Trophoblast cell (in vitro differentiated cells and primary cell): ENCODE measurements at regions not wholly inside any gene's neighbourhood (a gene's known extent, or its start where the extent isn't known, plus 50 kb on each side); places are given as distances from the start of the nearest gene placed in this dataset.

Source experiments
- DNase-seq, 2 donors: peaks; one replicate each; pipeline ENCODE4 v3.0.0-alpha.2; 2016
- H2AFZ ChIP-seq: 2 replicates; pipeline ENCODE4 v1.6.1; 2013; ENCODE audit warnings: low read length, moderate library complexity, mild to moderate bottlenecking; ENCODE audit not compliant: insufficient read depth, poor library complexity
- H2AK5ac ChIP-seq: 2 replicates; pipeline ENCODE4 v1.6.1; 2013; ENCODE audit warnings: mild to moderate bottlenecking, low read length
- H2BK120ac ChIP-seq: 2 replicates; pipeline ENCODE4 v1.6.1; 2013; ENCODE audit warnings: low read length, mild to moderate bottlenecking, moderate library complexity; ENCODE audit not compliant: insufficient read depth, poor library complexity
- H2BK12ac ChIP-seq: 2 replicates; pipeline ENCODE4 v1.6.1; 2013; ENCODE audit warnings: mild to moderate bottlenecking, low read length, moderate library complexity
- H2BK5ac ChIP-seq: 2 replicates; pipeline ENCODE4 v1.6.1; 2013; ENCODE audit warnings: low read length, low read depth, moderate library complexity, mild to moderate bottlenecking; ENCODE audit not compliant: poor library complexity
- H3K14ac ChIP-seq: 2 replicates; pipeline ENCODE4 v1.6.1; 2013; ENCODE audit warnings: mild to moderate bottlenecking, low read length
- H3K18ac ChIP-seq: 2 replicates; pipeline ENCODE4 v1.6.1; 2013; ENCODE audit warnings: mild to moderate bottlenecking, low read length
- H3K23ac ChIP-seq: 2 replicates; pipeline ENCODE4 v1.6.1; 2013; ENCODE audit warnings: low read length
- H3K27ac ChIP-seq: 2 replicates; pipeline ENCODE4 v1.5.1; 2013; ENCODE audit warnings: low read depth, mild to moderate bottlenecking, inconsistent platforms, low read length, moderate library complexity
- H3K27me3 ChIP-seq: 2 replicates; pipeline ENCODE4 v1.6.1; 2013; ENCODE audit warnings: inconsistent platforms, mild to moderate bottlenecking, low read length, moderate library complexity; ENCODE audit not compliant: insufficient read depth
- H3K36me3 ChIP-seq, 2 experiments: 1 replicate in 1 of 2; 2 replicates in 1 of 2; pipeline ENCODE4 v1.6.1; 2013; ENCODE audit warnings: low read length in 2 of 2, mild to moderate bottlenecking in 2 of 2, moderate library complexity in 1 of 2; ENCODE audit not compliant: insufficient read depth in 2 of 2, control insufficient read depth in 1 of 2
- H3K4ac ChIP-seq: 2 replicates; pipeline ENCODE4 v1.6.1; 2013; ENCODE audit warnings: low read depth, mild to moderate bottlenecking, low read length, moderate library complexity
- H3K4me1 ChIP-seq, 2 experiments: 1 replicate in 1 of 2; 2 replicates in 1 of 2; pipeline ENCODE4 v1.6.1; 2013; ENCODE audit warnings: low read length in 2 of 2, mild to moderate bottlenecking in 2 of 2, moderate library complexity in 1 of 2; ENCODE audit not compliant: insufficient read depth in 2 of 2, control insufficient read depth in 1 of 2
- H3K4me2 ChIP-seq: 2 replicates; pipeline ENCODE4 v1.6.1; 2013; ENCODE audit warnings: inconsistent platforms, mild to moderate bottlenecking, low read length, moderate library complexity
- H3K4me3 ChIP-seq: 2 replicates; pipeline ENCODE4 v1.5.1; 2013; ENCODE audit warnings: mild to moderate bottlenecking, low read depth, low read length, inconsistent platforms
- H3K79me1 ChIP-seq: one replicate; pipeline ENCODE4 v1.6.1; 2013; ENCODE audit warnings: low read length
- H3K79me2 ChIP-seq: 2 replicates; pipeline ENCODE4 v1.6.1; 2013; ENCODE audit warnings: low read length, mild to moderate bottlenecking; ENCODE audit not compliant: control insufficient read depth, insufficient read depth, poor library complexity
- H3K9ac ChIP-seq: 2 replicates; pipeline ENCODE4 v1.6.1; 2013; ENCODE audit warnings: mild to moderate bottlenecking, low read length
- H3K9me3 ChIP-seq: 2 replicates; pipeline ENCODE4 v1.6.1; 2013; ENCODE audit warnings: low read depth, mild to moderate bottlenecking, control low read depth, inconsistent platforms, low read length; ENCODE audit not compliant: insufficient read depth
- H4K12ac ChIP-seq: 2 replicates; pipeline ENCODE4 v1.6.1; 2013; ENCODE audit warnings: low read depth, mild to moderate bottlenecking, low read length, moderate library complexity
- H4K8ac ChIP-seq: 2 replicates; pipeline ENCODE4 v1.6.1; 2013; ENCODE audit warnings: low read depth, mild to moderate bottlenecking, low read length, moderate library complexity
- H4K91ac ChIP-seq: one replicate; pipeline ENCODE4 v1.6.1; 2013; ENCODE audit warnings: low read depth, mild to moderate bottlenecking, low read length, moderate library complexity
- WGBS: extraction: QIAGEN DNeasy Blood & Tissue Kit; methylation state at CpG from one replicate; pipeline ENCODE4 v1.1.7; 2013; ENCODE audit warnings: missing lambda C conversion rate; ENCODE audit not compliant: insufficient read length, insufficient coverage; ENCODE audit errors: extremely low coverage; 5-methylcytosine and 5-hydroxymethylcytosine counted together

- Histone ChIP-seq H2BK120ac (no peak overlapping the region), H4K12ac (no peak overlapping the region), H3K9me3 (no peaks in the 10 kb centered on the region), H2AK5ac (no peak overlapping the region), H4K91ac (no peak overlapping the region), H4K8ac (no peak overlapping the region), H3K4me1 (no peaks in the 10 kb centered on the region), H3K23ac (no peak overlapping the region), H3K36me3 (no peaks in the 10 kb centered on the region), H2BK5ac (no peak overlapping the region), H3K27me3 (no peaks in the 10 kb centered on the region), H3K79me1 (no peaks in the 10 kb centered on the region), H3K79me2 (no peaks in the 10 kb centered on the region), H3K4ac (no peak overlapping the region), H2AFZ (no peak overlapping the region), H3K4me3 (no peak overlapping the region), H3K4me2 (no peak overlapping the region), H3K27ac (no peak overlapping the region), H3K18ac (no peak overlapping the region), H2BK12ac (no peak overlapping the region), H3K14ac (no peak overlapping the region), H3K9ac (no peak overlapping the region)
- DNase-seq = no peak
- WGBS = no CpG with 5 or more reads among the region's 4 CpGs
These were observed 436.1 kb downstream of the CDH10 start for GRCh38 chr5:24208686-24209106.

GRCh38 chr5:24215114-24215513, 429.7 kb downstream of the CDH10 start:
- Histone ChIP-seq H3K9me3 (no peaks in the 10 kb centered on the region), H3K79me1 (no peaks in the 10 kb centered on the region), H3K27me3 (no peaks in the 10 kb centered on the region), H3K4me3 (no peak overlapping the region), H3K23ac (no peak overlapping the region), H3K14ac (no peak overlapping the region), H3K4me2 (no peak overlapping the region), H4K8ac (no peak overlapping the region), H3K36me3 (no peaks in the 10 kb centered on the region), H3K4ac (no peak overlapping the region), H2BK120ac (no peak overlapping the region), H3K79me2 (no peaks in the 10 kb centered on the region), H3K27ac (no peak overlapping the region), H2AK5ac (no peak overlapping the region), H2BK5ac (no peak overlapping the region), H4K91ac (no peak overlapping the region), H4K12ac (no peak overlapping the region), H2AFZ (no peak overlapping the region), H3K18ac (no peak overlapping the region), H3K9ac (no peak overlapping the region), H2BK12ac (no peak overlapping the region), H3K4me1 (no peaks in the 10 kb centered on the region)
- no peak for DNase-seq
- WGBS = 100% methylated on average over 1 of the region's 3 CpGs

DNA sequence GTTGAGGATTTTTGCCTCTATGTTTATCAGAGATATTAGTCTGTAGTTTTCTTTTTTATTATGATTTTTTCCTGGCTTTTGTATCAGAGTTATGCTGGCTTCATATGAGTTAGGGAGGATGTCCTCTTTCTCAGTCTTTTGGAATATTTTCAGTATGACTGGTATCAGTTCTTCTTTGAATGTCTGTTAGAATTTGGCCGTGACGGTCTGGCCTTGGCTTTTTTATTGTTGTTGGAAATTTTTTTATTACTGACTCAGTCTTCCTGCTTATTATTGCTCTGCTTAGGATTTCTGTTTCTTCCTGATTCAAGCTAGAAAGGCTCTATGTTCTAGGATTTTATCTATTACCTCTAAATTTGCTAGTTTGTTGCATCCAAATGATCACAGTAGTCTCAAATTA, 421.9 kb downstream of the CDH10 start:
- no peak overlapping the region for H3K9ac ChIP-seq
- DNase-seq = no peak
- H3K79me1 ChIP-seq = no peaks in the 10 kb centered on the region
- no peak overlapping the region for H3K23ac ChIP-seq
- no peak overlapping the region for H3K27ac ChIP-seq
- H3K4me3 ChIP-seq = no peak overlapping the region
- no peaks in the 10 kb centered on the region for H3K9me3 ChIP-seq
- WGBS = no CpG with 5 or more reads among the region's 2 CpGs
- H2BK120ac ChIP-seq = no peak overlapping the region
- H3K4ac ChIP-seq = no peak overlapping the region
- H3K4me2 ChIP-seq = no peak overlapping the region
- no peak overlapping the region for H2BK5ac ChIP-seq
- no peak overlapping the region for H2AFZ ChIP-seq
- H4K91ac ChIP-seq = no peak overlapping the region
- no peak overlapping the region for H3K18ac ChIP-seq
- H4K12ac ChIP-seq = no peak overlapping the region
- H3K36me3 ChIP-seq = no peaks in the 10 kb centered on the region
- H2BK12ac ChIP-seq = no peak overlapping the region
- H2AK5ac ChIP-seq = no peak overlapping the region
- H3K27me3 ChIP-seq = no peaks in the 10 kb centered on the region
- no peaks in the 10 kb centered on the region for H3K79me2 ChIP-seq
- H4K8ac ChIP-seq = no peak overlapping the region
- H3K4me1 ChIP-seq = no peaks in the 10 kb centered on the region
- no peak overlapping the region for H3K14ac ChIP-seq

GRCh38 chr5:24225051-24225450, 419.7 kb downstream of the CDH10 start:
- no peaks in the 10 kb centered on the region for H3K79me2 ChIP-seq

More at GRCh38 chr5:24225051-24225450, 419.7 kb downstream of the CDH10 start:
- Histone ChIP-seq H2BK12ac (no peak overlapping the region), H2BK120ac (no peak overlapping the region), H4K12ac (no peak overlapping the region), H3K4ac (no peak overlapping the region), H3K27me3 (no peaks in the 10 kb centered on the region), H3K9ac (no peak overlapping the region), H2AK5ac (no peak overlapping the region), H3K79me1 (no peaks in the 10 kb centered on the region), H3K27ac (no peak overlapping the region), H2BK5ac (no peak overlapping the region), H3K4me2 (no peak overlapping the region), H3K9me3 (no peaks in the 10 kb centered on the region), H3K14ac (no peak overlapping the region), H3K23ac (no peak overlapping the region), H3K18ac (no peak overlapping the region), H4K8ac (no peak overlapping the region), H3K4me3 (no peak overlapping the region), H3K36me3 (peaks cover 0 to 2% of the 10 kb centered on the region in 2 experiments), H4K91ac (no peak overlapping the region), H2AFZ (no peak overlapping the region), H3K4me1 (peaks cover 0 to 3% of the 10 kb centered on the region in 2 experiments)
- DNase-seq = peak in 1 of 2 donors; percentile 75
